GM12878 (cell line): ENCODE measurements at regions not wholly inside any gene's neighbourhood (a gene's known extent, or its start where the extent isn't known, plus 50 kb on each side); places are given as distances from the start of the nearest gene placed in this dataset.

Experiments used
- ATAC-seq: fragments of 200-7000 bp; cut with Tn5 transposase; 3 replicates; pipeline ENCODE4 v1.9.1; 2020; ENCODE audit warnings: mild to moderate bottlenecking, moderate library complexity
- BruUV-seq: library from RNA; stranded (reverse); fragments of 400-500 nt; replicated peaks from 2 replicates; lab custom pipeline; 2021; lab: Mats Ljungman, UMichigan
- CTCF ChIA-PET: fragments of 300-600 bp; sonication (Branson Sonifier 250); formaldehyde crosslinking; extraction: SDS; loops from one replicate; lab custom pipeline; 2021; ENCODE audit warnings: inconsistent platforms; lab: Yijun Ruan, JAX
- POLR2A ChIA-PET: fragments of 350-600 bp; formaldehyde crosslinking; extraction: SDS; loops from one replicate; lab custom pipeline; 2021; ENCODE audit warnings: inconsistent platforms; lab: Charles Lee
- RAD21 ChIA-PET: fragments of 300-600 bp; sonication (Branson Sonifier 250); formaldehyde crosslinking; loops from one replicate; lab custom pipeline; 2023; ENCODE audit warnings: antibody characterized with exemption; ENCODE audit not compliant: unreplicated experiment; lab: Charles Lee
- SMC1A ChIA-PET: fragments of 300-600 bp; sonication (Branson Sonifier 250); formaldehyde crosslinking; loops from one replicate; lab custom pipeline; 2023; ENCODE audit not compliant: unreplicated experiment, uncharacterized antibody; lab: Charles Lee
- DNase-seq: peaks from one replicate; pipeline ENCODE4 v3.0.0-alpha.2; 2011; ENCODE audit warnings: low read depth, low spot score
- FAIRE-seq: peaks from 3 replicates; lab custom pipeline; 2011; peaks lifted over from hg19 to GRCh38; lab: Jason Lieb, UNC
- H2AFZ ChIP-seq: 2 replicates; pipeline ENCODE4 v1.6.0; 2011; ENCODE audit warnings: low read depth, low read length, control low read depth; ENCODE audit not compliant: control insufficient read depth
- H3K27ac ChIP-seq: 2 replicates; pipeline ENCODE4 v1.5.1; 2011; ENCODE audit warnings: control low read depth; ENCODE audit not compliant: control insufficient read depth, insufficient read depth
- H3K27me3 ChIP-seq, 2 experiments: replicated peaks in 1 of 2; 2 replicates each; pipeline versions ENCODE4 v1.6.0 to v1.6.1; 2011; ENCODE audit warnings: low read length in 1 of 2; ENCODE audit not compliant: control insufficient read depth in 2 of 2, insufficient read depth in 2 of 2
- H3K36me3 ChIP-seq, 2 experiments: 2 replicates each; pipeline ENCODE4 v1.5.1; 2011; ENCODE audit warnings: low read length in 1 of 2; ENCODE audit not compliant: control insufficient read depth in 2 of 2, insufficient read depth in 2 of 2
- H3K4me1 ChIP-seq: 2 replicates; pipeline ENCODE4 v1.6.1; 2011; ENCODE audit warnings: mild to moderate bottlenecking, low read length, moderate library complexity, mixed read lengths; ENCODE audit not compliant: control insufficient read depth, insufficient read depth
- H3K4me2 ChIP-seq: 2 replicates; pipeline ENCODE4 v1.6.0; 2011; ENCODE audit warnings: control low read depth; ENCODE audit not compliant: control insufficient read depth, insufficient read depth
- H3K4me3 ChIP-seq: fragments of 200-600 bp; sonication (generic); 2 replicates; pipeline ENCODE4 v1.5.1; 2016
- H3K79me2 ChIP-seq: 2 replicates; pipeline ENCODE4 v1.6.0; 2011; ENCODE audit warnings: low read length; ENCODE audit not compliant: control insufficient read depth, insufficient read depth
- H3K9ac ChIP-seq: 2 replicates; pipeline ENCODE4 v1.8.0; 2011; ENCODE audit warnings: low read length, control low read depth, mixed read lengths; ENCODE audit not compliant: control insufficient read depth, insufficient read depth
- H3K9me3 ChIP-seq: replicated peaks from 3 replicates; pipeline ENCODE4 v1.5.1; 2011; ENCODE audit warnings: mild to moderate bottlenecking, low read length; ENCODE audit not compliant: control insufficient read depth, insufficient read depth
- H4K20me1 ChIP-seq: 2 replicates; pipeline ENCODE4 v1.6.0; 2011; ENCODE audit not compliant: control insufficient read depth, insufficient read depth
- CREM ChIP-seq: IDR thresholded peaks from 2 replicates; pipeline ENCODE4 v1.6.1; 2014; ENCODE audit warnings: antibody characterized with exemption, low read depth
- EED ChIP-seq: sonication (generic); IDR thresholded peaks from 2 replicates; pipeline ENCODE4 v1.6.1; 2016; ENCODE audit warnings: antibody characterized with exemption, low read depth
- ETV6 ChIP-seq, 2 experiments: fragments of 450-650 bp in 1 of 2; IDR thresholded peaks in 1 of 2; conservative IDR thresholded peaks in 1 of 2; 2 replicates each; pipeline ENCODE4 v1.6.1; 2014; ENCODE audit warnings: antibody characterized with exemption in 1 of 2, borderline replicate concordance in 1 of 2, low read depth in 1 of 2, mild to moderate bottlenecking in 1 of 2, moderate library complexity in 1 of 2
- HDAC6 ChIP-seq: fragments of 200-600 bp; sonication (generic); IDR thresholded peaks from one replicate; pipeline ENCODE4 v1.8.0; 2017; ENCODE audit warnings: antibody characterized with exemption; ENCODE audit not compliant: unreplicated experiment
- IKZF1 ChIP-seq: fragments of 450-650 bp; conservative IDR thresholded peaks from 2 replicates; pipeline ENCODE4 v1.6.1; 2017; ENCODE audit warnings: antibody characterized with exemption, mild to moderate bottlenecking
- IKZF2 ChIP-seq, 2 experiments: fragments of 450-650 bp; IDR thresholded peaks; 2 replicates each; pipeline ENCODE4 v1.6.1; 2017; ENCODE audit warnings: mild to moderate bottlenecking in 2 of 2, moderate library complexity in 2 of 2
- NFIC ChIP-seq: IDR thresholded peaks from 2 replicates; pipeline ENCODE4 v1.6.1; 2012; ENCODE audit warnings: low read depth, mild to moderate bottlenecking, inconsistent platforms, low read length, moderate library complexity
- RUNX3 ChIP-seq: IDR thresholded peaks from 2 replicates; pipeline ENCODE4 v1.6.1; 2012; ENCODE audit warnings: low read length, inconsistent platforms
- SPI1 ChIP-seq: IDR thresholded peaks from 2 replicates; pipeline ENCODE4 v1.6.1; 2011; ENCODE audit warnings: low read depth, mild to moderate bottlenecking, low read length, moderate library complexity, borderline replicate concordance; ENCODE audit not compliant: insufficient read depth
- SREBF1 ChIP-seq: IDR thresholded peaks from 2 replicates; pipeline ENCODE4 v1.6.1; 2012; ENCODE audit warnings: mild to moderate bottlenecking, low read length
- TCF3 ChIP-seq: IDR thresholded peaks from 2 replicates; pipeline ENCODE4 v1.6.1; 2012; ENCODE audit warnings: low read depth, mild to moderate bottlenecking, low read length, borderline replicate concordance; ENCODE audit not compliant: insufficient read depth
- ZZZ3 ChIP-seq: IDR thresholded peaks from 2 replicates; pipeline ENCODE4 v1.6.1; 2011; ENCODE audit warnings: low read depth; ENCODE audit not compliant: control insufficient read depth, insufficient read length
- WGBS: methylation state at CpG from one replicate; pipeline ENCODE4 v1.1.6; 2016; ENCODE audit warnings: low lambda C conversion rate; ENCODE audit not compliant: insufficient replicate concordance, insufficient coverage; ENCODE audit errors: missing lambda C conversion rate; 5-methylcytosine and 5-hydroxymethylcytosine counted together
- in situ Hi-C: fragments of 300-500 bp; cut with MboI; formaldehyde crosslinking; loops from 9 replicates; pipeline ENCODE4 v1.14.3; 2018; ENCODE audit warnings: mixed read lengths
- intact Hi-C: fragments of 100-400 bp; cut with micrococcal nuclease; formaldehyde crosslinking; loops from one replicate; pipeline ENCODE4 v1.14.2; 2022; ENCODE audit not compliant: unreplicated experiment

DNA sequence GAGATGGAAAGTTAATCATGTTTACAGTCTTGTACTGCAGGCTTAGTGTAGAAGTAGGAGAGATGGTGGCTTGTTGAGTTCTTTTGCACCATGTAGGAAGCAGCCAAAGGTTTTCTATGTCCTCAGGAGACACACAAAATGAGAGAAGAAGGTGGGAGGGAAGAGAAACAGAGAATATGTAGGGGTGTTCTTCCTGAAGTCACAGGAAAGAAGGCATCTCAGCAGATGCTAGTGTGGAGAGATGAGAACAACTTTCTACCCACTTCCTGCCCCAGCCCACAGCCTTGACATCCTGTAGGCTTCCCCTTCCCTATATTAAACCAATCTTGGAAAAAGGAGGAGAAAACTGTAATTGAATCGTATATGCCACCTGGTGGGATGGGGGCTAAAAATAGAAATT lies 217.0 kb downstream of the S1PR1 start:
- ChIA-PET SMC1A (interaction anchor here (0.6 to 4.4 kb wide), 11 partner anchors 7 to 163 kb away, joined by 3 to 22 read pairs (median 10); no protein-coding TSS in a partner anchor), POLR2A (interaction anchor here (1.3 to 1.6 kb wide), 2 partner anchors 12 to 16 kb away, joined by 4 to 6 read pairs; no protein-coding TSS in a partner anchor), RAD21 (interaction anchor here (1.2 to 2.4 kb wide), 8 partner anchors 13 to 163 kb away, joined by 3 to 14 read pairs (median 6); no protein-coding TSS in a partner anchor), CTCF (interaction anchor here (0.7 to 3.2 kb wide), 12 partner anchors 10 to 215 kb away, joined by 3 to 14 read pairs (median 4); no protein-coding TSS in a partner anchor)
- ATAC-seq (peak; percentile 47), FAIRE-seq (peak; percentile 69)
- Histone ChIP-seq H2AFZ (peak overlapping the region; percentile 77), H3K4me1 (peaks cover 44% of the 10 kb centered on the region), H3K9ac (peak overlapping the region; percentile 7; the same call in 1 of the 2 replicates), H4K20me1 (no peaks in the 10 kb centered on the region), H3K36me3 (no peaks in the 10 kb centered on the region), H3K27ac (peak overlapping the region; percentile 77), H3K27me3 (no peaks in the 10 kb centered on the region)
- in situ Hi-C loops = no loop called here
- TF ChIP-seq SREBF1 (no peak), RUNX3 (peak; percentile 66), SPI1 (0 out of 2 replicates have a peak, but pooled peaks have one; percentile 27), EED (peak; percentile 87), CREM (peak; percentile 18; the same call in 1 of the 2 replicates), IKZF1 (0 out of 2 replicates have a peak, but pooled peaks have one; percentile 18), TCF3 (0 out of 2 replicates have a peak, but pooled peaks have one; percentile 23), HDAC6 (no peak), ZZZ3 (no peak), IKZF2 (IDR thresholded peaks at IDR 0.05) (peak in 1 of 2 experiments; percentile 40; a peak in 1 of 4 replicates), NFIC (peak; percentile 40; the same call in 1 of the 2 replicates), ETV6 (conservative IDR thresholded peaks at IDR 0.05 in 1 of 2, IDR thresholded peaks at IDR 0.05 in 1 of 2; ENCODE audit: borderline replicate concordance in 1 of 2, low read depth in 1 of 2) (peak in 1 of 2 experiments; percentile 79; a peak in 2 of 4 replicates)
- TF ChIP-seq, all 136 proteins: peak for 9
- DNase-seq = no peak
- WGBS = 0% methylated on average over 1 of the region's 1 CpG
- BruUV-seq = no TSS peak
- no peak overlapping the region for H3K4me3 ChIP-seq
- peaks cover 12% of the 10 kb centered on the region; the same call in 2 of the 3 replicates for H3K9me3 ChIP-seq
- intact Hi-C loops = no loop called here
- H3K79me2 ChIP-seq = no peaks in the 10 kb centered on the region
- H3K4me2 ChIP-seq = peak overlapping the region; percentile 71
